ENCODE measurements at regions not wholly inside any gene's neighbourhood (a gene's known extent, or its start where the extent isn't known, plus 50 kb on each side); places are given as distances from the start of the nearest gene placed in this dataset.

DNA sequence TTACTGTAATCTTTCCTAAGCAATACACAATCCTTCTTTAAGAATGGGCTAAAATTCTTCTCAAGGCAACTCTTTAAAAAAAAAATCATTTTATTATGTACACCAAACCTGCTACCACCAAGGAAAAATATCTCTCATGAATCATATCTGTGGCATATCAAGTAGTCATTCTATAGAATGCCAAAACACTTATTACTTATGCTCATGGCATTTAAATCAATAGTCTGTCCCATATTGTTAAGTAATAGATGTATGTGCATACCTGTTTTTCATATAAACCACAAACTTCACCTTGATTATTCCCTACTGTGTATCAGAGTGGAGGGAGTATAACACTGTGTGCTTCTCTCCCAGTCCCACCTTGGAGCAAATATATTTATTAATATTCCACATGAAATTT is 95.8 kb upstream of the SETBP1 start:
- H3K27me3 ChIP-seq (ENCODE audit: insufficient read depth, poor library complexity, severe bottlenecking) = no peaks in the 10 kb centered on the region
- H3K27ac ChIP-seq (replicated peaks) = no peak overlapping the region
- no peak overlapping the region for H3K4me3 ChIP-seq (replicated peaks; ENCODE audit: insufficient read depth, low read length)
- DNase-seq (ENCODE audit: low read depth in 1 of 2, low spot score in 1 of 2) = no peak
- TF ChIP-seq, protein P1, sequence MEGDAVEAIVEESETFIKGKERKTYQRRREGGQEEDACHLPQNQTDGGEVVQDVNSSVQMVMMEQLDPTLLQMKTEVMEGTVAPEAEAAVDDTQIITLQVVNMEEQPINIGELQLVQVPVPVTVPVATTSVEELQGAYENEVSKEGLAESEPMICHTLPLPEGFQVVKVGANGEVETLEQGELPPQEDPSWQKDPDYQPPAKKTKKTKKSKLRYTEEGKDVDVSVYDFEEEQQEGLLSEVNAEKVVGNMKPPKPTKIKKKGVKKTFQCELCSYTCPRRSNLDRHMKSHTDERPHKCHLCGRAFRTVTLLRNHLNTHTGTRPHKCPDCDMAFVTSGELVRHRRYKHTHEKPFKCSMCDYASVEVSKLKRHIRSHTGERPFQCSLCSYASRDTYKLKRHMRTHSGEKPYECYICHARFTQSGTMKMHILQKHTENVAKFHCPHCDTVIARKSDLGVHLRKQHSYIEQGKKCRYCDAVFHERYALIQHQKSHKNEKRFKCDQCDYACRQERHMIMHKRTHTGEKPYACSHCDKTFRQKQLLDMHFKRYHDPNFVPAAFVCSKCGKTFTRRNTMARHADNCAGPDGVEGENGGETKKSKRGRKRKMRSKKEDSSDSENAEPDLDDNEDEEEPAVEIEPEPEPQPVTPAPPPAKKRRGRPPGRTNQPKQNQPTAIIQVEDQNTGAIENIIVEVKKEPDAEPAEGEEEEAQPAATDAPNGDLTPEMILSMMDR (IDR thresholded peaks at IDR 0.05; ENCODE audit: insufficient read depth, low read length) = no peak
- TF ChIP-seq SPI1 (IDR thresholded peaks at IDR 0.05; ENCODE audit: borderline replicate concordance, low read depth) (no peak), POLR2AphosphoS5 (IDR thresholded peaks at IDR 0.05; ENCODE audit: low read depth) (no peak), GABPA (IDR thresholded peaks at IDR 0.05; ENCODE audit: low read depth) (no peak)
- TF ChIP-seq, protein P2, sequence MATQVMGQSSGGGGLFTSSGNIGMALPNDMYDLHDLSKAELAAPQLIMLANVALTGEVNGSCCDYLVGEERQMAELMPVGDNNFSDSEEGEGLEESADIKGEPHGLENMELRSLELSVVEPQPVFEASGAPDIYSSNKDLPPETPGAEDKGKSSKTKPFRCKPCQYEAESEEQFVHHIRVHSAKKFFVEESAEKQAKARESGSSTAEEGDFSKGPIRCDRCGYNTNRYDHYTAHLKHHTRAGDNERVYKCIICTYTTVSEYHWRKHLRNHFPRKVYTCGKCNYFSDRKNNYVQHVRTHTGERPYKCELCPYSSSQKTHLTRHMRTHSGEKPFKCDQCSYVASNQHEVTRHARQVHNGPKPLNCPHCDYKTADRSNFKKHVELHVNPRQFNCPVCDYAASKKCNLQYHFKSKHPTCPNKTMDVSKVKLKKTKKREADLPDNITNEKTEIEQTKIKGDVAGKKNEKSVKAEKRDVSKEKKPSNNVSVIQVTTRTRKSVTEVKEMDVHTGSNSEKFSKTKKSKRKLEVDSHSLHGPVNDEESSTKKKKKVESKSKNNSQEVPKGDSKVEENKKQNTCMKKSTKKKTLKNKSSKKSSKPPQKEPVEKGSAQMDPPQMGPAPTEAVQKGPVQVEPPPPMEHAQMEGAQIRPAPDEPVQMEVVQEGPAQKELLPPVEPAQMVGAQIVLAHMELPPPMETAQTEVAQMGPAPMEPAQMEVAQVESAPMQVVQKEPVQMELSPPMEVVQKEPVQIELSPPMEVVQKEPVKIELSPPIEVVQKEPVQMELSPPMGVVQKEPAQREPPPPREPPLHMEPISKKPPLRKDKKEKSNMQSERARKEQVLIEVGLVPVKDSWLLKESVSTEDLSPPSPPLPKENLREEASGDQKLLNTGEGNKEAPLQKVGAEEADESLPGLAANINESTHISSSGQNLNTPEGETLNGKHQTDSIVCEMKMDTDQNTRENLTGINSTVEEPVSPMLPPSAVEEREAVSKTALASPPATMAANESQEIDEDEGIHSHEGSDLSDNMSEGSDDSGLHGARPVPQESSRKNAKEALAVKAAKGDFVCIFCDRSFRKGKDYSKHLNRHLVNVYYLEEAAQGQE (IDR thresholded peaks at IDR 0.05; ENCODE audit: insufficient replicate concordance, low read depth) = no peak

GRCh38 chr18:44586782-44587524 is 93.7 kb upstream of the SETBP1 start:
- DNase-seq (ENCODE audit: low read depth in 1 of 2, low spot score in 1 of 2) = no peak
- TF ChIP-seq, protein P2 (IDR thresholded peaks at IDR 0.05; ENCODE audit: insufficient replicate concordance, low read depth) = no peak
- TF ChIP-seq GABPA (IDR thresholded peaks at IDR 0.05; ENCODE audit: low read depth) (no peak), POLR2AphosphoS5 (IDR thresholded peaks at IDR 0.05; ENCODE audit: low read depth) (no peak), SPI1 (IDR thresholded peaks at IDR 0.05; ENCODE audit: borderline replicate concordance, low read depth) (no peak)
- TF ChIP-seq, protein P1 (IDR thresholded peaks at IDR 0.05; ENCODE audit: insufficient read depth, low read length) = no peak
- Histone ChIP-seq H3K27me3 (ENCODE audit: insufficient read depth, poor library complexity, severe bottlenecking) (no peaks in the 10 kb centered on the region), H3K4me3 (replicated peaks; ENCODE audit: insufficient read depth, low read length) (no peak overlapping the region), H3K27ac (replicated peaks) (no peak overlapping the region)

- Histone ChIP-seq H3K4me3 (replicated peaks; ENCODE audit: insufficient read depth, low read length) (no peak overlapping the region), H3K27me3 (ENCODE audit: insufficient read depth, poor library complexity, severe bottlenecking) (no peaks in the 10 kb centered on the region), H3K27ac (replicated peaks) (no peak overlapping the region)
- DNase-seq (ENCODE audit: low read depth in 1 of 2, low spot score in 1 of 2) = no peak
- TF ChIP-seq, protein P2 (IDR thresholded peaks at IDR 0.05; ENCODE audit: insufficient replicate concordance, low read depth) = no peak
- TF ChIP-seq, protein P1 (IDR thresholded peaks at IDR 0.05; ENCODE audit: insufficient read depth, low read length) = no peak
- TF ChIP-seq SPI1 (IDR thresholded peaks at IDR 0.05; ENCODE audit: borderline replicate concordance, low read depth) = no peak
- TF ChIP-seq POLR2AphosphoS5 (IDR thresholded peaks at IDR 0.05; ENCODE audit: low read depth) = no peak
- no peak for TF ChIP-seq GABPA (IDR thresholded peaks at IDR 0.05; ENCODE audit: low read depth)
Observed at GRCh38 chr18:44588508-44588907, 92.2 kb upstream of the SETBP1 start.

Data from HL-60 (cell line).